Upper lobe of right lung (tissue), 1 donor: ENCODE measurements at regions not wholly inside any gene's neighbourhood (a gene's known extent, or its start where the extent isn't known, plus 50 kb on each side); places are given as distances from the start of the nearest gene placed in this dataset.

Source experiments
- ATAC-seq: fragments of 200-7000 bp; cut with Tn5 transposase; one replicate; pipeline ENCODE4 v1.9.1; 2020; ENCODE audit warnings: mild to moderate bottlenecking, moderate library complexity
- DNase-seq: peaks from one replicate; pipeline ENCODE4 v3.0.0-alpha.2; 2020
- H3K27ac ChIP-seq: fragments of 200-600 bp; one replicate; pipeline ENCODE4 v1.8.0; 2022
- H3K27me3 ChIP-seq: fragments of 200-600 bp; one replicate; pipeline ENCODE4 v1.8.0; 2022; ENCODE audit warnings: mild to moderate bottlenecking
- H3K36me3 ChIP-seq: fragments of 200-600 bp; one replicate; pipeline ENCODE4 v1.8.0; 2022
- H3K4me1 ChIP-seq: fragments of 200-600 bp; one replicate; pipeline ENCODE4 v1.8.0; 2022
- H3K4me3 ChIP-seq: fragments of 200-600 bp; one replicate; pipeline ENCODE4 v1.8.0; 2022; ENCODE audit warnings: mild to moderate bottlenecking
- H3K9me3 ChIP-seq: fragments of 200-600 bp; one replicate; pipeline ENCODE4 v1.8.0; 2022
- intact Hi-C: fragments of 100-400 bp; cut with DNase I; formaldehyde crosslinking; loops from one replicate; pipeline ENCODE4 v1.11.0; 2022
- TF ChIP-seq, protein P1 (sequence below): fragments of 200-600 bp; IDR thresholded peaks from one replicate; pipeline ENCODE4 v1.8.0; 2022; ENCODE audit warnings: antibody characterized with exemption
- donor health status: DM: no; HTN: yes; CAD: no; lungs with severe emphysema.

DNA sequence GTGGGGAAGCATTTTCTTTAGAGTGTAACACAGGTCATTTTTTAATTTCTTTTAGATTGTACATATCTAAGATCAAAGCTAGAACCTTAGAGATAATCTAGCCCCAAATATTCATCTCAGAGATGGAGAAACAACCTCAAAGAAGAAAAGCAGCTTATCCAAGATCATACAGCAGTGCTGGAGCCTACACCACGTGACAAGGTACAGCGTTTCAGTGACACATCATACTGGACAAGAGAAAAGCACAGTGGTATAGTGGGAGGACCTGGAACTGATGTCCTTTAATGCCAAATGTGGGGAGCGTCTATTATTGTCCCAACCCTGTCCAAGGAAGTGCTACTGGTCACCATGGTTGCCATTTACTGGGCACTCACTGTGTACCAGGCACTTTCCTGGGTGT is 445.8 kb downstream of the RPS24 start:
- Histone ChIP-seq H3K4me3 (no peak overlapping the region), H3K27me3 (peaks cover 9% of the 10 kb centered on the region), H3K36me3 (no peaks in the 10 kb centered on the region), H3K4me1 (no peaks in the 10 kb centered on the region), H3K9me3 (no peaks in the 10 kb centered on the region), H3K27ac (no peak overlapping the region)
- ATAC-seq (no peak), DNase-seq (no peak)
- intact Hi-C loops = no loop called here
- TF ChIP-seq, protein P1, sequence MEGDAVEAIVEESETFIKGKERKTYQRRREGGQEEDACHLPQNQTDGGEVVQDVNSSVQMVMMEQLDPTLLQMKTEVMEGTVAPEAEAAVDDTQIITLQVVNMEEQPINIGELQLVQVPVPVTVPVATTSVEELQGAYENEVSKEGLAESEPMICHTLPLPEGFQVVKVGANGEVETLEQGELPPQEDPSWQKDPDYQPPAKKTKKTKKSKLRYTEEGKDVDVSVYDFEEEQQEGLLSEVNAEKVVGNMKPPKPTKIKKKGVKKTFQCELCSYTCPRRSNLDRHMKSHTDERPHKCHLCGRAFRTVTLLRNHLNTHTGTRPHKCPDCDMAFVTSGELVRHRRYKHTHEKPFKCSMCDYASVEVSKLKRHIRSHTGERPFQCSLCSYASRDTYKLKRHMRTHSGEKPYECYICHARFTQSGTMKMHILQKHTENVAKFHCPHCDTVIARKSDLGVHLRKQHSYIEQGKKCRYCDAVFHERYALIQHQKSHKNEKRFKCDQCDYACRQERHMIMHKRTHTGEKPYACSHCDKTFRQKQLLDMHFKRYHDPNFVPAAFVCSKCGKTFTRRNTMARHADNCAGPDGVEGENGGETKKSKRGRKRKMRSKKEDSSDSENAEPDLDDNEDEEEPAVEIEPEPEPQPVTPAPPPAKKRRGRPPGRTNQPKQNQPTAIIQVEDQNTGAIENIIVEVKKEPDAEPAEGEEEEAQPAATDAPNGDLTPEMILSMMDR = no peak

DNA sequence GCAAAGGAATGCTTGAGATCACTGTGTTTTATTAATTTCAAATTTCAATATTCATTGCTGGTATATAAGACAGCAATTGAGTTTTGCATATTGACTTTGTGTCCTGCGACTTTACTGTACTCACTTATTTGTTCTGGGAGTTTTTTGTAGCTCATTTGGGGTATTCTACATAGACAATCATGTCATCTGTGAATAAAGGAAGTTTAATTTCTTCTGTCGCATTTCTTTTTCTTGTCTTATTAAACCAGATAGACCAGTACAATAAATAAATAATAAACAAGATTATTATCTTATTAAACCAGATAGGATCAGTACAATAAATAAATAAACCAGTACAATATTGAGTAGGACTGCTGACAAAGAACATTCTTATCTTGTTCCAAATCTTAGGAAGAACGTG is 448.2 kb downstream of the RPS24 start:
- Histone ChIP-seq H3K9me3 (no peaks in the 10 kb centered on the region), H3K4me1 (no peaks in the 10 kb centered on the region), H3K36me3 (no peaks in the 10 kb centered on the region), H3K4me3 (no peak overlapping the region), H3K27me3 (no peaks in the 10 kb centered on the region), H3K27ac (no peak overlapping the region)
- DNase-seq (no peak), ATAC-seq (no peak)
- TF ChIP-seq, protein P1 = no peak
- intact Hi-C loops = no loop called here

GRCh38 chr10:78483641-78484040 is 450.0 kb downstream of the RPS24 start:
- Histone ChIP-seq H3K4me3 (no peak overlapping the region), H3K36me3 (no peaks in the 10 kb centered on the region), H3K27me3 (no peaks in the 10 kb centered on the region), H3K4me1 (no peaks in the 10 kb centered on the region), H3K27ac (no peak overlapping the region), H3K9me3 (no peaks in the 10 kb centered on the region)
- ATAC-seq (no peak), DNase-seq (no peak)
- TF ChIP-seq, protein P1 = no peak
- intact Hi-C loops = no loop called here

- ATAC-seq = no peak
These were observed 455.4 kb downstream of the RPS24 start for GRCh38 chr10:78489034-78489433.

GRCh38 chr10:78491812-78492211 is 458.1 kb downstream of the RPS24 start:
- Histone ChIP-seq H3K4me3 (no peak overlapping the region), H3K27ac (no peak overlapping the region), H3K4me1 (no peaks in the 10 kb centered on the region), H3K27me3 (no peaks in the 10 kb centered on the region), H3K36me3 (no peaks in the 10 kb centered on the region), H3K9me3 (peaks cover 6% of the 10 kb centered on the region)
- TF ChIP-seq, protein P1 = no peak
- intact Hi-C loops = no loop called here
- DNase-seq = no peak
- ATAC-seq = no peak

More at GRCh38 chr10:78489034-78489433, 455.4 kb downstream of the RPS24 start:
- no peaks in the 10 kb centered on the region for H3K27me3 ChIP-seq
- H3K36me3 ChIP-seq = no peaks in the 10 kb centered on the region
- H3K4me3 ChIP-seq = no peak overlapping the region
- no peaks in the 10 kb centered on the region for H3K4me1 ChIP-seq
- TF ChIP-seq, protein P1 = no peak
- no peak for DNase-seq
- intact Hi-C loops = no loop called here
- no peak overlapping the region for H3K27ac ChIP-seq
- peaks cover 6% of the 10 kb centered on the region for H3K9me3 ChIP-seq

GRCh38 chr10:78492424-78492823 is 458.8 kb downstream of the RPS24 start:
- H3K4me3 ChIP-seq = no peak overlapping the region
- intact Hi-C loops = no loop called here
- TF ChIP-seq, protein P1 = no peak
- no peaks in the 10 kb centered on the region for H3K27me3 ChIP-seq
- ATAC-seq (no peak), DNase-seq (no peak)
- H3K27ac ChIP-seq = no peak overlapping the region
- H3K9me3 ChIP-seq = peaks cover 6% of the 10 kb centered on the region
- H3K36me3 ChIP-seq = no peaks in the 10 kb centered on the region
- H3K4me1 ChIP-seq = no peaks in the 10 kb centered on the region
